ENCODE measurements at regions not wholly inside any gene's neighbourhood (a gene's known extent, or its start where the extent isn't known, plus 50 kb on each side); places are given as distances from the start of the nearest gene placed in this dataset.

DNA sequence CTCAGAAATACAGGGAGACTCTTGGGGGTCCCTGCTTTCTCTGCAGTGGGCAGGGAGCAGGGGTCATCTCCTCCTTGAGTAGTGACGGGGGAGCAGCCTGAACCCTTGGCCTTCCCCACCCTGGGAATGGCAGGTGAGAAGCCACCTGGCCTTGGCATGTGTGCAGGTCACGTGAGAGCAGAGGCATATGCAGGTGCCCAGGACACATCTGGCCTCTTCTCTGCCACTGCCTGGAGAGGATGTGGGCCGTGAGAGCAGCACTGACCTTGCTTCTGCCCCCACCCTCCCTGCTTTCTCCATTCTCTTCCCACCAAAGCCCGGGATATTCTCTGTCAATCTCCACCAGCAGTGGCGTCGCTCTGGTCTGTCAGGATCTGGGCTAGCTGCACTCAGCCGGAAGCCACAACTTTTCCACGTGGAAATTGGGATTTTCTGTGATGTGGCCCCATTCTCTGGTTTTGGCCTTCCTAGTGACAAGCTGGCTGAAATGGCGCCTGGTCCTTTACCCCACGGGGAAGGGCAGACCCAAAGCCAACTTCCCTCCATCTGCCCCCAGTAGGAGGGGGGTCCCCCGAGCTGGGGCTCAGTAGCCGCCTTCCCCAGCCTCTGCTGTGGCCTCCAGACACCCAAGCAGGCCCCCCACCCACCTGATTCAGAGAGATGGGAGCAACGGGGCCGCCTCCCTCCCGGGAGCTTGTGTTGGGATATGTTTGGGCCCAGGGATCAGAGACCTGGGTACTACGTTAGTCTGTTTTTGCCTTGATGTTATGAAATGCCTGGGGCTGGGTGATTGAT lies 70.4 kb upstream of the FCN1 start:
- no peak for DNase-seq

DNA sequence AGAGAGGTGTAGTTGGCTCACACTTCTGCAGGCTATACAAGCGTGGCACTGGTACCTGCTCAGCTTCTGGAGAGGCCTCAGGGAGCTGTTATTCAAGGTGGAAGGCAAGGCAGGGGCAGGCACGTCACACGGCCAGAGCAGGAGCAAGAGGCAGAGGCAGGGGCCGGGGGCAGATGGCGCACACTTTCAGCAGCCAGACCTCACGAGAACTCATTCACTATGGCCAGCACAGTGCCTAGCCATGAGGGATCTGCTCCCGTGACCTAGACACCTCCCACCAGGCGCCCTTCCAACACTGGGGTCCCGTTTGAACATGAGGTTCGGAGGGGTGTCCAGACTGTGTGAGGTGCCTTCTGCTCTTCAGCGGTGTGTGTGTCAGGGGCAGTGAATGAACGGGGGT lies 71.0 kb upstream of the FCN1 start:
- no peak for DNase-seq

DNA sequence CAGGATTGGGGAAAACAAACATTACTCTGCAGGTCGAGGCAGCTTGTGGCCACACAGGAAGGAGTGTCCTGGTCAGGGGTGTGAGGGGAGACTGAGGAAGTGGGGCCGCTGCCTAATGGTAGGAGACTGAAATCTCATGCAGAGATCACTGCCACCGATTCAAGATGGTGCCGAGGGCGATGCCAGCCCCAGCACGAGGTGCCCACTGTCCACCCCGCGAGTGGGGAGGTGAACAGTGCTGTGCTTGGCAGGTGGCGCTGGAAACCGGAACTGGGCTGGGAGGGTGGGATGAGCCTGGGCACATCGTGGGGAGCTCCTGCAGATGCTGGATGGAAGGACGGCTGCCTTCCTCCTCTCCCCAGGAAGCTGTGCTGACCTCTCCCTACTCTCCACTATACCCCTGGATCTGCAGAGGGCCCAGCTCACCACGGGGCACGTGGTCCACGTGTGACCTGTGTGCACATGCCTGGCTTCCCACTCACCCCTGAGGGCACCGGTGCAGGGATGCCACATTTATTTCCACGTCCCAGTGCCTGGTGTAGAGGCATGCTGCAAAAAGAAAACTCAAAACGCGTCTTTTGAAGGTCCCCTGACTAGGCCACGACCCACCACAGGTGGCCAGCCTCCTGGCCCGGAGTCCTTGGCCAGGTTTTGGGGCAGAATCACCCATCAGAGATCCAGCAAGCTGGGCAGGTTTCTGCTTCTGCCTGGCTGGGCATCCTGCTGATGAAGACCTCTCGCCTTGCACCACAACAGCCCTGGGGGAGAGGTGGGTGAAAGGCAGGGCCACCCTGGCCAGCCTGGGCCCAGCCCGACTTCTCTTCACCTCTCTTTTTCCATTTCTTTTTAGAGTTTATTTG lies 71.7 kb upstream of the FCN1 start:
- DNase-seq, result no peak

DNA sequence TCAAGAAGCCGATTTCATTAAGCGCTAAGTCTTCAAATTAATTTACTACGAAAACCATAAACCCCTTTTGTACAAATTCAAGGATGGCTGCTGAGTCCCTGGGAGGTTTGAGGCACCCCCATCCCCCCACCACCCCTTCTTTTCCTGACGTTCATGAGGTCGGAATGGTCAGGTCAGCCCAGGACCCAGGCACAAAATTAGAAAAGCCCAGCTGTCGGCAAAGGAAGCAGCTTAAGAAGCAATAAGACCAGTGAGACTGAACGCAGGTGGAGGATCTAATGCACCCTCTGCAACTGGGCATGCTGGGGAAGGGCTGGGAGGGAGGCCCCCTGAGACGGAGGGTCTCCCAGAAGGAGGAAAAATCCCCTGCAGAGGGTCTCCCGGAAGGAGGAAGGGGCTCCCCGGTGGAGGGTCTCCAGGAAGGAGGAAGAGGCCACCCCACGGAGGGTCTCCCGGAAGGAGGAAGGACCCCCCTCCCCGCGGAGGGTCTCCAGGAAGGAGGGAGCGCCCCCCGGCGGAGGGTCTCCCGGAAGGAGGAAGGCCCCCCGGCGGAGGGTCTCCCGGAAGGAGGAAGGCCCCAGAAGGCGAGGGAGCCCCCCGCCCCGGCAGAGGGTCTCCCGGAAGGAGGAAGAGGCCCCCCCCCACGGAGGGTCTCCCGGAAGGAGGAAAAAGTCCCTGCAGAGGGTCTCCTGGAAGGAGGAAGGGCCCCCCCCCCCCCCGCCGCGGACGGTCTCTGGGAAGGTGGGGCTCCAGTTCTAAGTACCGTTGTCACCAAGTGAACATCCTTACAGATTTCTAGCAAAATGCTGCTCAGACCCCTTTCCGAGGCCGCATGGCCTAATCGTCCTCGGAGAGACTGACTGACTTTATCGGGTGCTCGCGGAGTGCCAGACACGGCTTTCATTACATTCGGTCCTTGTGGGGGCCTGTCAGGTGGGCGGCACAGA lies 74.4 kb upstream of the FCN1 start:
- no peak for DNase-seq

DNA sequence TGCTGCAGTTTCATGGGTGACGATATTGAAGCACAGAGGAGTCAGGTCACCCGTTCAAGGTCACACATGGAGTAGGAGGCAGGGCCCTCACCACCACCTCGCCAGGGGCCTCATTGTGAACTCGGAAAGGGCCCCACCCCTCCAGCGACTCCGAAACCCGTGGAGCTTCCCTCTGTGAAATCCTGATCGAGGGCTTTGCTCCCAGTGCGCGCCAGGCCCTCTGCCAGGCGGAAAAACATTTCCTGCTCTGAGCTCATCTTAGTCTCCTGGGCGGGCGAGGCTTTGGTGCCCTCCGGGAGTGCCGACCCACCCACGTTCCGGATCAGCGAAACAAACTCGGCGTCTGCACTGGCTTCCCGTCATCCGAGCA lies 75.0 kb upstream of the FCN1 start:
- no peak for DNase-seq

DNA sequence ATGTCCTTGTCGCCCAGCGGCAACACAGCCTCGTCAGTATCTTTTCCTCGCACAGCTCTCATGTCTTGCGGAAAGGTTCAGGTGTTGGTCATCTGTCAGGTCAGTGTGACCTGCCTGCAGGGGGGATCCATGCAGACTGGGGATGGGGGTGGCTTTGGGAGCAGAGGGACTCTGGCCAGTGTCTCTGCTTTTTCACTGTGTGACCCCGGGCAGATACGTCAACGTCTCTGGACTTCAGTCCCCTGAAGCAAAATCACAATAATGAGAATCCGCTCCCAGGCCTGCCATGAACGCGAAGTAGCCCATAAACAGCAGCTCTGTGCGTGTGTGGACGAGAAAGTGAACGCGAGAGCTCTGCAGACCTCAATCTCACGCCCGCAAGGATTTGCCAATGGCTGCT lies 75.7 kb upstream of the FCN1 start:
- DNase-seq, result no peak

DNA sequence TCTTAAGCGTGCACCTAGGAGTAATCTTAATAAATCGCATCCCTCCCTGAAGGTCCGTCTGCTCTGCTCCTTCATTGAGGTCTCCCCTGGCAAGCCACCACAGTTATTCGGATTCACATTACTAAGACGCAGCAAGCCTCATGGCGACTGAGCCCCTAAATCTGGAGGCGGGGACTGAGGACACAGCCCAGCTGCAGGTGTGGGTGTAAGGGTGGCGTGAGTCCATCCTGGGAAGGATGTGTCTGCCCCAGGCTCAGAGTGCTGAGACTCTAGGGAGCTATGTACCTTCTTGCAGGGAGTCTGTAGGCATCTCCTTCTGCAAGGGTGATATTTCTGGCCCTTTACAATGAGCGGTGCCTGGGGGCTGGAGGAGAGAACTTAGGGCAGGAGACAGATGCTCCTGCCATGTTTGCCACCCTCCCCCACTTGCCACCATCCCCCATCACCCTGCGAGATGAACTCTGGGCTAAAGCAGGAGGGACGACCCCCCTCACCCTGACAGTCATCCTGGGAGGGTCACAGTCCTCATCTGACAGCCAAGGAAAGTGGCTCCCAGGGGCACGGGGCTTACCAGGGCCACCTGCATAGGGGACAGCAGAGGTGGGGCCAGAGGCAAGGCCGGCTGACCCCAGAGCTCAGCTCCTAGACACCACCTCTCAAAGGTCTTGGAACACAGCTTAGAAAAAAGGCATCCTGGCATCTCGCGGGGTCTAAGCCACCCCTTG lies 76.4 kb upstream of the FCN1 start:
- no peak for DNase-seq

DNA sequence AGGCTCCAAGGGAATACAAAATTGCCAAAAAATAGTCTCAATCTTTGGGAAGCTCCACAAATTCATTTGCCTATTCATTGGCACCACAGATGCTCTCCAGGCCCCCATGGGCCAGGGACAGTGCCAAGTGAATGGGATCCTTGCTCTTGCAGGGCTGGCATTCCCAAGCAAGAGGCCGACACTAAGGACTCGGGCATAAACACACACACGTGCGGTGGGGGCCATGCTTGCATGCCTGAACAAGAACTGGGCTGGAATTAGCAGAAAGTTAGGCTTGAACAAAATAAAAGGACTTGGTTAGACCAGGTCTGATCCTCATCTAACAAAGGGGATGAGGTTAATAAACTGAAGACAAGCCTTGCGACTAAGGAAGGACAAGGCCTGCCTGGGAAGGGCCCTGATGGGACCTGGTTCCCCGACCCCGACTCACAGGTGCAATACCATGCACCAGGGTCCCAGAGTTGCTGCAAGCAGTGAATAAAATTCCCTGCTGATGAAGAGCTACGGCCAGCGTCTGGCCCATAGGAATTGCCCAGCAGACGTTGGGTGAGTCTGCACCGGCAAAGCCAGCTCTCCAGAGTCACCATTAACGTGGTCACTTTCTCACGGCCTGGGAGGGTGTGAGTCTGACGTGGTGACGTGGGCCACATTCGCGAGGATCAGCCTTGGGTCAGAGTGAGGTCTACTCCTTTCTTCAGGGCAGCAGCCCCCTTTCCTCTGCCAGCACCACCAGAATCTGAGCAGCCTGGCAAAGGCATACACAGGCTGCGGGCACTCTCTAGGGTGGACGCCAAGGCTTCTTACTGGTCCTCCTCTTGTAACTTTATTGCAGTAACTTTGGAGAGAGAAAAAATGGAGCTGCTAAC lies 77.4 kb upstream of the FCN1 start:
- DNase-seq, result no peak

DNA sequence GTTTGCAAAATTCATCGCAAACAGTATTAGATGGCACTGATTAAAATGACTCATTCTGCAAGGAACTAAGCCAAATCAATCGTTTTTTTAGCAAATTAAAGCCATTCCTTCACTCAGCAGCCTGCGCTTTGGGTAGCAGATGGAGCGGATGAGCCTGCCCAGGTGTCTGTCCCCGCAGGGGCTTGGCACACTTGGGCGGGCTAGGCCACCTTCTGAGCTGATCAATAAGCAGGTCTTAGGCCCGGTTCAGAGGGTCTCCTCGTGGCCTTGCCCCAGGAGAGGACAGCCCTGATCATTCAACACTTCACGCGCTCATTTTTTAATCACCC lies 78.0 kb upstream of the FCN1 start:
- DNase-seq, result no peak

DNA sequence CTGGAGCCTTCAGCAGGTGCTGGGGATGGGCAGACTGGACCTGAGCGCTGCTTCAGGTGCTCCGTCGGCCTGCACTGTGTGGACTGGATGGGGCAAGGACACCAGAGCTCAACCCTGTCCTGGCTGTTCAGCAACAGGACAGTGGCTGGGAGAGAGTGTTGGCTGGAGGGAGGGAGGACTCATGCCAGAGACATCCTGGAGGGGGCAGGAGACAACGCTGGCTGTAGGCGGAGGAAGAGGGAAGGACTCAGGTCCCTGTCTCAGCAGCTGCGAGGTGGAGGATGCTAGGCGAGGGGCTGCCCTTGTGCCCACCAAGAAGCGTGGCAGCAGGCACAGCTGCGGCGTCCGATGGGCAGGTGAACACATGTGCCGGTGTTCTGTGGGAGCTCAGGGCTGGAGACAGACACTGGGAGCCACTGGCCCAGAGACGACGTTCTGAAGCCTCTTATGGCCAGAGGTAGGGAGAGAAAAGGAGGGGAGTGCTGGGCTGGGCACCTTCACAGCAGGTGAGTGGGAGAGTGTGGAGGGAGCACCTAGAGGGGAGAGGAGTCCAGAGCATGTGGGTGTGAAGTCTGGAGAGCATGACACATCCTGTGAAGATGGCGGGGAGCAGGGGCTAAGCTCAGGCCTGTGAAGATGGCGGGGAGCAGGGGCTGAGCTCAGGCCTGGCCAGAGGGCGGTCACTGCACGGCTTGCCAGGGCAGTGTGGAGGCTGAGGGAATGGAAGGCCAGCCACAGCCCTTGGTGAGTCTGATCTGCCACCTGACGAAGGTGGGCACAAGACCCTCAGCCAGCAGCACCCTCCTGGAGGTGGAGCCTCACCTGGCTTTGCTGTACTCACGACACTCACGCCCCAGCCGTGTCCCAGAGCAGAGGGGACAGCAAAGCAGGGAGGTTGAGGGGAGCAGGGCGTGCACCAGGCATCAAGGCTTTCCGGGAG lies 79.1 kb upstream of the FCN1 start:
- no peak for DNase-seq

DNA sequence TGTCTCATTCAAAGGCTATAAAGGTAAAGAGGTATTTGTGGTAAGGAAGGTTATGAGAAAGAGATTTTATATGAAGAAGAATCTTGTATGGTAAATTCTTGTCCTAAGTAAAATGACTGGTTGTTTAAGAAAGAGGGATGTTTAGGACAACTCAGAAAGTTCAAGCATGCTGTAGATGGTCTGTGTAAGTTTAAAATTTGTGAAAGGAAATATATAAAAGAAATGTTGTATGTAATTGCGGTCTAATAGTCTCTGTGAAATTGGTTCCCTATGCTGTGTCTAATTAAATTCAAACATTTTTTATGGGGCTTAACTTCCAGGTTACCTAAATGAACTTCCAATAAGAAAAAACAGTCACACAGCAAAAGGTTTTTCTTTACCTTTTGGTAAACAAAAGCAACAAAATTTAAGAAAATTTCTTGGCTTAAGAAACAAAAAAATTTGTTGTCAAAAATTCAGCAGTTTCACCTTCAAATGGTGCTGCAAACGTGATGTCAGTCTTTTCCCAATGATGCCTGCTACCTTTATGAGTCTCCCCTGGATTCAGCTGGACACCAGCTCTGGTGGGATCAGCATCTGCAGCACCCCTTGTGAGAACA lies 83.0 kb upstream of the FCN1 start:
- DNase-seq, result no peak

DNA sequence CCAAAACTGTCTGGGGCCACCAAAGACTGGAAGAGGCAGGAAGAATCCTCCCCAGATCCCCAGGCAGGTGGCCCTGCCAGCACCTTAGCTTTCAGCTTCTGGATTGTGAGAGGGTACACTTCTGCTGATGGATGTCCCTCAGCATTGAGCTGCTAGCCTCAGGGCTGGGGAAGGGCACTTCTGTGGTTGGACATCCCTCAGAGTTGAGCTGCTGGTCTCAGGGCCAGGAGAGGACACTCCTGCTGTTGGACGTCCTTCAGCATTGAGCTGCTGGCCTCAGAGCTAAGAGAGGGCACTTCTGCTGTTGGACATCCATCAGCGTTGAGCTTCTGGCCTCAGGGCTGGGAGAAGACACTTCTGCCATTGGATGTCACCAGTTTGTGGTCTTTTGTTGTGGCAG lies 83.8 kb upstream of the FCN1 start:
- DNase-seq, result no peak

DNA sequence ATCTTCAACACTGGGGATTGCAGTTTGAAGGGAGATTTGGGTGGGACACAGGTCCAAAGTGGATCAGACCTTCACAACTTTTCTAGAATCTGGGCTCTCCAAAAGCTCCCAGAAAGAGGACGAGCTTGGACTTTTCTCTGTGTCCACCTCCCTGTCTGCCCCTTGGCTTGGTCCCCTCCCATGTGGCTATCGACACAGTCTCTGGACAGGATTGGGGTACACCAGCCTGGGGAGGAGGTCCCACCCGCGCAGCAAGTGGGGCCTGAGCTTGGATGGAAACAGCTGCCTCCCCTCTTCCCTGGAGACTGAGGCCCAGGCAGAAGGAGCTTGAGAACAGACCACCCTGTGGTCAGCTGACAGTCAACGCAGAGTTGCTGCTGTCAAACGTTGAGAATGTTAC lies 84.6 kb upstream of the FCN1 start:
- no peak for DNase-seq

DNA sequence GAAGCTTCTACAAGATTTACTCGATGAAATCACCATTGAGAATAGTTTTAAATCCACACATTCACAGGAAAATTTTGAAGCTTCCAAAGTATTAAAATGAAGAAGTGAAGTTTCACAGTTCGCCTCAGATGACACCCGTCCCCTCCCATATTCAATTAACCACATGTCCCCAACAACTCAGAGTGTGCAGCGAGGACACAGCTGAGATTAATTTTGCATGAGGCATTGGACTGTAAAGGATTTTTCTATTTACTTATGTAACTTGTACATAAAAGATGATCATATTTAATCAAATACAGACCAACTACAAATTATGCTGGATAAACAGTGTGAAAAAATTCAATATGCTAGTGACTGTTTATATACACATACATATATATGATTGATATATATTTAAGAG lies 84.7 kb upstream of the OLFM1 start:
- DNase-seq, result no peak

DNA sequence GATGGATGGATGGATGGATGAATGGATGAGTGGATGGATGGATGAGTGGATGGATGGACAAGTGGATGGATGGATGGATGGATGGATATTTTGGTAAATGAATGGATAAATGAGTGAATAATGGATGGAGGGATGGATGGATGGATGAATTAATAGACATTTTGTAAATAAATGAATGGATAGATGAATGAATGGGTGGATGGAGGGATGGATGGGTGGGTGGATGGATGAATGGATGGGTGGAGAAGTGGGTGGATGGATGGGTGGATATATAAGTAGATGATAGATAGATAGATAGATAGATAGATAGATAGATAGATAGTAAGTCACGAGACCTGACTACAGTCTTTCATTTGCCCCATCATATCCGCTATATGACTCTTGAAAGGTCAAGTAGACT lies 82.7 kb upstream of the OLFM1 start:
- DNase-seq, result no peak

DNA sequence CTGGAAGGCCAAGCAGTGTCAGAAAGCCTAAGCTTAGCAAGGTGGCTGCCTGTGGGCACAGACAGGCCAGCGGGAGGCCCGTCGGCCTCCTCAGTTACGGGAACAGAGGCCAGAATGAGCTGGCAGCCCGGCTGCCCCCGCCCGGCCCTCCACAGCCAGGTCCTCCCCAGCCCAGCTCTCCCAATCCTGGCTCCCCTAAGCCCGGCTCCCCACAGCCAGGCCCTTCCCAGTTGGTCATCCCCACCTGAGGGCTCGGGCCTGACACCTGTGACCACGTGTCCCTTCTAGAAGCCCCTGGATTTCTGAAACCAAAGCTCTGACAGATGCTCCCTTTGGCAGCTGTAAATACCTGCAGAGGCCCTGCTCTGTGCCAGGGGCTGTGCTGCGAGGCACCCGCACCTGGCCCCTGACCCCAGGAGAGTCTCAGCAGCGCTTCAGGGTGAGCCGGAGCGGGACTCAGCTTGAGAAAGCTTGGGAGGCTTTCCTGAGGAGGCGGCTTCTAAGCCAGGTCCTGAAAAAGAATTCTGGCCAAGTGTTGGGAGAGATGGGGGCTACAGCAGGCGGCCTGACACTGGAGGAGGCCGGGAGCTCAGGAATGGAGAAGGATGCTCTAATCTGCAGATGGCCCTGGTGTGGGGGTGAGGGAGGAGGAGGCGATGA lies 80.4 kb upstream of the OLFM1 start:
- no peak for DNase-seq

DNA sequence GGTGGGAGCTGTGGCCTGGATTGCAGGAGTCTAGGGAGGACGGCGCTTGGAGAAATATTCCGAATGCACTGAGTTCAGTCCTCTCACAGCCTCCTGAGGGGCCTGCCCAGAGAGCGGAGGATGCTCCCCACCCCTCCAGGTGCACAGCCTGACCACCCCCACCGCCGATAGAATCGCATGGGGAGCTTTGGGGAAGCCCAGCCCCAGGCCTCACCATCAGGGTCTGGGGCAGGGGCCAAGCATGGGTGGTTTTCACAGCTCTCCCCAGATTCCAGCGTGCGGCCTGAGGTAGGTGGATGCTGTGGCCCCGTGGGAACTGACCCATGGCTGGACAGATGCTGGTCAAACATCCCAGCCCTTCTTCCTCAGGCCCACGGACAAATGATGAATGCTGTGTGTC lies 79.9 kb upstream of the OLFM1 start:
- no peak for DNase-seq

DNA sequence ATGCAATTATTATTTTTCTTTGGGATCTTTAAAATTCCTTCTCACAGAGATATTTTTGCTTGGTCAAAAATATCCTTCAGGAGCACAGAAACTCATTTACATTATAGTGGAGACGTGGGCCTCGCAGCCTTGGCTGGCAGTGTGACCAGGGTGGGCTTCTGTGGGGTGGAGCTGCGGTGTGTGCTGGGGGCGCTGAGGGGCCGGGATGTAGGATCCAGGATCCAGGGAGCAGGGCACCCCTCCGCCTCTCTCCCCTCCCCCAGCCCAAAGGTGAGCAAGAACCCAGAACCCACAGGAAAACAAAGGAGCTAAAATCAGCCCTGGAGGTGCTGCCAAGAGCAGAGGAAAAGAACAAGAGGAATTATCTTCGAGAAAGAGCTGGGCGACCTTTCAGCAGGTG lies 79.1 kb upstream of the OLFM1 start:
- no peak for DNase-seq

DNA sequence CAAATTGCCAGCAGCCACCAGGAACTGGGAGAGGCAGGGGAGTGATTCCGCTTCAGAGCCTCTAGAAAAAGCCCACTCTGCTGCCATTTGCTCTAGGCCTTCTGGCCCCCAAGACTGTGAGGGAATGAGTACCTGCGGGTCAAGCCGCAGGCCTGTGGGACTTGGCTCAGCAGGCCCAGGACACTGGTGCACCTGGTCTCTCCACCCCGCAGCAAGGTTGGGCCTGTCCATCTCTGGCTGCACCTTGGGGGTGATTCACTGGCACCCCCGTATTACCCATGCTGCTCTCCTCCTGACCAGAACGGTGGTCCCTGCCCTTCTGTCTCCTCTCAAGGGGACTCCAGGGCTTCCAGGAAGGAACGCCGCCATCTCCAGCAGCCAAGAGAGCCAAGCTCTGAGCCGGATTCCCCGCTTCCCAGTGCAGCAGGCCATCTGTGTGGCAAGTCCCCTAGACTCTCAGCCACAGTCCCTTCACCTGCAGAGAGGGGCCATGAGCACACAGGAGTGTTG lies 78.4 kb upstream of the OLFM1 start:
- no peak for DNase-seq

Measured in NCI-H446 (cell line).